GM18507 (cell line): ENCODE measurements at regions not wholly inside any gene's neighbourhood (a gene's known extent, or its start where the extent isn't known, plus 50 kb on each side); places are given as distances from the start of the nearest gene placed in this dataset.

Experiments used
- DNase-seq: peaks from one replicate; pipeline ENCODE4 v3.0.0; 2011; ENCODE audit warnings: low read depth; ENCODE audit not compliant: insufficient read length; ENCODE audit errors: extremely low spot score
- FAIRE-seq: peaks from 2 replicates; lab custom pipeline; 2011; peaks lifted over from hg19 to GRCh38; lab: Jason Lieb, UNC

DNA sequence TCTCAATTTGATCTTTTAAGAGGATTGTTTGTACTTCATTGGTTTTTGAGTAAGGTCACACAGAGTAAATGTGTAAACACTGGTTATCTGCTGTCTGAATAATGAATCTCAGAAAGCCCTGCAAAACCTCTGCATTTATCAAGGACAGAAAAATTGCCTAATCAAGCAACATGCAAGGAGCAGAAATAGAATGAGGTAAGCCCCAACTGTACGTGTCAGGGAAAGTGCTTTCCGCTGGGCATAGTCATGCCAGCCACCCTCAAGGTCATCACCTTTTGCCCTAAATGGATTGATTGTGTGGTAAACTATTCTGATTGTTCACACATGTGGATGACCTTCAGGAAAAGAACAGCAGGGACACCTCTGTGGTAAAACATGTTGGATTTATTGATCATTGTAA, 376.9 kb upstream of the KCNN2 start:
- no peak for DNase-seq
- no peak for FAIRE-seq

DNA sequence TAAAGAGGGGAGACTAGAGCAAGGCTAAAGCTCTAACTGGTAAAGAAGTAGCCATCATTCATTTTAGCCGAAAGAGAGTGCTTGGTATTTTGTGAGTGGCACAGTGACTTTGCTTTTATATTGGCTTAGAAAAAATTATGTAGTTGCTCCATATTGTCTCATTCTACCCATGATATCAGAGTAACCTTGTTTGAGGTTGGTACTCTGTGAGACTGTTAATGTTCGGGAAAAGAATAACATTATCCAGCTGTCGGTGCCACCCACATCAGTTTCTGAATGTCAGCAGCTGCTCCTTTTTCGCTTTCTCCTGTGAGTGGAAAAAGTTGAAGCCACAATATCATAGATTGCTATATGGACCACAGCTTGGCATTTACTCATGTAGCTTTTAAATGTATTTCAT, 376.4 kb upstream of the KCNN2 start:
- DNase-seq (no peak), FAIRE-seq (no peak)

DNA sequence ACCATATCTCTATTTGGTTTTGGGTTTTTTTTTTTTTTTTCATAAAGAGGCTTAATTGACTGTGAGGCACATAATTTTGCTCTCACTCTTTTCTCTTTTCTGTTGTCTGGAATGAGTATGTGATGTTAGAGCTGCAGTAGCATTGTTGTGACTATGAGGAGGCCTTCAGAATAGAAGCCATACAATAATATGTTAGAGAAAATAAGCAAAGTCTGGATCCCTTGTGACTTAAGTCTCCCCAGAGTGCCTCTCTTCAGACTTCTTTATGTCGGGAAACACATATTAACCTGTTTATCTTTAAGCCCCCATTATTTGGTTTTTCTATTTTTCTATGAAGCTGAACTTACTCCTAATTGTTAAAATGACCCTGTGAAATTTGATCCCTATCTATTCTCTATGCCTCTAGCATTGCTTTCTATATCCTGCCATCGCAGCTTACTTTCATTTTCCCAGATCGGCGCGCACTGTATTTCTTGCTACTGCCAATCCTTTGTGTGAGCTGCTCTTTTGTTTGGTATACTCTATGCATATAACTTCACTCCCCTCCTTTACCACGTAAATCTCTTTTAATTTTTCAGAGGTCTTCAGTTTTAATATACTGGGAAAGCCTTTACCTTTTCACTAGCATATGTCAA, 372.5 kb upstream of the KCNN2 start:
- FAIRE-seq (no peak), DNase-seq (no peak)

DNA sequence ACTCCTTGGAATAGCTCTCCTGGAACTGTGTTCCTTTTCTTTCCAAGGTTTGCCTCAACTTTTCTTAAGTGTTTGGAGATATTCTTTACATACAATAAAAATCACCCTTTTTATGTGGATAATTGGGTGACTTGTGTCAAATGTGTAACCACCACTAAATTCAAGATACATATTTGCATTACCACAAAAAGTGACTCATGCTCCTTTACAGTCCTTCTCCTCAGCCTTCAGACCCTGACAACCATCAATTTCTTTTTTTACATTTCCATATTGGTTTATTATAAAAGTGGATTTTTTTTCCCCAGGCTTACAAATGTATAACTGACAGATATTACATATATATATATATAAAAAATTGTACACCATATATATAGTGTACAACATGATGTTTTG, 372.0 kb upstream of the KCNN2 start:
- DNase-seq (no peak), FAIRE-seq (no peak)

DNA sequence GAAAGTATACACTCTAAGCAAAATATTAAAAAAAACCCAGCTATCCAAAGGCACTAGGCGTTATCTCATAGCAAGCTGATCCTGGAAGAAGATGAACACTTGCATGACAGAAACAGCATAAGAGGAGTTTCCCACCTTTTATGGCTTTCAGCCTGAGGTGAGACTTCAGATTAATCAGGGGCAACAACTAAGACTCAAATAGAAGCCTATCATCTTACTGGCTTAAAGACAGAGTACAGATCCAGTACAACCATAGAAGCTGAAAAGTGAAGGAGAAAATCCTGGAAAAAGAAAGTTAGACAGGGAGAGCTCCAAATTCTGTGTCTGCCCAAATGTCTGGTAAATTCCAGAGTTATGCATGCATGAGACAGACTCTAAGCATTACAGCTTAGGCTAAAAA, 360.8 kb upstream of the KCNN2 start:
- DNase-seq: no peak
- FAIRE-seq: no peak

DNA sequence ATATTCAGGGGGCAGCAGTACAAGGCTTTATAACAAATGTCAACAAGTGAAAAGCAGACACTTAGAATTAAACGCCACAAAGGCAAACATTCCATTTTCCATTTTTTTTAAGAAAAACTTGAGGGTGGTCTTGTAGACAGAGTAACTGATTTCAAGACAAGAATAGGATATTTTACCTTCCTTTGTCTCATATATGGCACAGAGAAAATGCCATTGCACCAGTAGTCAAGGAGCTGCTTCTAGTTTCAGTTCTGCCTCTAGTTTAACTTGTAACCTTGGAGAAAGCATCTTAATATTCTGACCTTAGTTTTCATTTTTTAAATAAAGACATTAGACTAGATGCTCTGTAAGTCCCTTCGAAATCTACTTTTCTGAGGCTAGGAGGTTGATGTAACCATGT, 355.3 kb upstream of the KCNN2 start:
- no peak for DNase-seq
- FAIRE-seq: no peak

DNA sequence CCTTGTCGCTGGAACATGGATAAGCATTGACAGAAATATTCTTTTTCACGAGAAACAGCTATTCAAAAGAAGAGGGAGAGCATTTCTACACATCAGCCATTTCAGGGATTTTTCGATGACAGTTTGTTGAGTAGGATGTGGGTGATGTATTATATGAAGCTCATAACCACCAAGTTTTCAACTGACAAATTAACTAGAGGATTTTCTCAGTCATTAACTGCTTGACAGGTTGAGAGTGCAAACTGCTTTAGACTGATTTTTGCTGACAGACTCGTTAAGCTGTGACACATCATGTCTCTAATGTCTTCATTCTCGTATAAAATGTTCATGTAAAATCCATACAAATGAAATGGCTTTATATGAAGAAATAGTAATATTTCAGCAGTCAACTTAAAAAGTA, 354.2 kb upstream of the KCNN2 start:
- no peak for FAIRE-seq
- DNase-seq: no peak

DNA sequence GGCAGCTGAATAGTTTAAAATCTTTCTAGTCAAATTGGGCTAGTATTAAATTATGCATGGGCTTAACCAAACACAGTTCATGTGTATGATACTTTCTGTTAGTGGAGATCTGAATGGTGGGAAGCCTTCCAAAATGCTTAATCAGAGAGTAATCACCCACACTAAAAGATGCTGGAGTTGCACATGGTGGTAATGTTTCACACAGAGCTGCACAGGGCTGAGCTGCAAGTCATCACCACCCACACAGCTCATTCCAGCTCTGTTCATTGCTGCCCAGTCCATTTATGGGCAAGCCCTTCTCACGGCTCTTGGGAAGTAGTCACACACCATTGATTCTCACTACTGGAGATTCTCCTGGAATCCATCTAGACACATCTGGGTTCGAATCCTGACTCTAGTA, 351.5 kb upstream of the KCNN2 start:
- FAIRE-seq: no peak
- DNase-seq: no peak

DNA sequence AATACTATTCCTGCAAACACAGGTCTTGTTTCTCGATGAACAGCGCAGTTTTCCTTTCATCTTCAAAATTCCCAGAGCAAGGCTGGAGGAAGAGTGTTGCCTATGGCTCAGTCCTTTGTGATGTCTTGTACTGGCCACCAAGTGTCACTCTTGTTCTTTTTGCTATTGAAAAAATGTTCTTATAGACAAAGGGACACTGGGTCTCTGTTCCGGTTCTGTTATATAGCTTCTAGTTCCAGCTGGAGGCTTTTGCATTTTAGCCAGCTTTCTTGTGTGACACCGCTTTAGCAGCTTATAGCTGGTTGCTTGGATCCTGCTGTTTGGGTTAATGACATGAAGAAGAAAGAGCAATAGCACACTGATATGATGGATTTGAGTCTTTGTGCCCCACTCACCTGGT, 343.7 kb upstream of the KCNN2 start:
- DNase-seq: no peak
- FAIRE-seq: no peak

DNA sequence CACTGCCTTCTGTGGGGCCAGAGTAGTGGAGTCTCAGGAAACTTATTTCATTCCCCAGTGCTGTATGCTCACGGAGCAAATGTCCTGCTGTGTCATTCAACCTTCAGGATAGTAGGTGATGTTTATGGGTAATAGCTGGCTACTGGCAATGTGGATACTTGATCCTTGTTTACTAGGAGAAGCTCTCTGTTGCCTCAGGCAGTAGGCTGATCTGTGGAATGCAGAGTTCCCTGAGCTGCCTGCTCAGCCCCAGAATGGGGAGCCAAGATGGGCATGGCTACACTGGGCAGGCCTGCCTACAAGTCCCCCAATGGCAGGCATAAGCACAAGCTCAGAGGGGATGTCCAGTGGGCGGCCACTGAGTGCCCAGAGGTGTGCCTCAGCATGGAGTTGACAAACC, 323.1 kb upstream of the KCNN2 start:
- DNase-seq (no peak), FAIRE-seq (no peak)

DNA sequence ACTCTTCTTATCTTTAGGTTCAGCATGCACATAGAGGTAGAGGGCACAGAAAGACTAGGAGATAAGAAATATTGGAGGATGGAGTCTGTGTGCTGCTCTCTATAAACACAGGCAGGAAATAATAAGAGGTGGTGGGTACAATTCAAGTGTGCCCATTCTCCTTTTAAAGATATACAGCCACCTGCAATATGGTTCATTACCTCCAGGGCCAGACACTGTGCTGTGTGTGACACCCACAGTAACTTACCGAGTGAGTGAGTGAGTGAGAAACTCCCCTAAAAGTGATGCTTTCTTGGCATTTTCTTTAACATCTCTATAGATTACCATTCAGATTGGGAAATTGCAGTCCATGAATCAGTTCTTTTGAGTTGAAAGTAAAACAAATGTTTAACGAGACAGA, 311.8 kb upstream of the KCNN2 start:
- FAIRE-seq: no peak

DNA sequence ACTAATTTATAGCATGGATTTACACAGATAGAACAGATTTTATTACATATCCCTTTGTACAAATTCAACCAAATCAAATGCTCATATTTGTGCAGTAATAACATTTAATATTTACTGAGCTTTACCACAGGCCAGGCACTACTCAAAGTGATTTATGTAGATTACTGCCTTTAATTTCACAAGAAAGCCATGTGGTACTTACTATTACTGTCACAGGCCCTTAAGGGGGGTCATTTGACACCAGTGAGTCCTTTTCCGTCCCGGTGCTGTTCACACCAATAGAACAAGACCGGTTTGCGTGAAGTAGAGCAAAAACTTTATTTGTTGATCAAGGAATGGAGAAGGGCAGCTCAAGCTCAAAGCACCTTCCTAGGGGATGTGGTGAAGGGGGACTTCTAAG, 308.5 kb upstream of the KCNN2 start:
- DNase-seq (no peak), FAIRE-seq (no peak)

More for the DNA sequence above, 311.8 kb upstream of the KCNN2 start:
- DNase-seq: no peak

DNA sequence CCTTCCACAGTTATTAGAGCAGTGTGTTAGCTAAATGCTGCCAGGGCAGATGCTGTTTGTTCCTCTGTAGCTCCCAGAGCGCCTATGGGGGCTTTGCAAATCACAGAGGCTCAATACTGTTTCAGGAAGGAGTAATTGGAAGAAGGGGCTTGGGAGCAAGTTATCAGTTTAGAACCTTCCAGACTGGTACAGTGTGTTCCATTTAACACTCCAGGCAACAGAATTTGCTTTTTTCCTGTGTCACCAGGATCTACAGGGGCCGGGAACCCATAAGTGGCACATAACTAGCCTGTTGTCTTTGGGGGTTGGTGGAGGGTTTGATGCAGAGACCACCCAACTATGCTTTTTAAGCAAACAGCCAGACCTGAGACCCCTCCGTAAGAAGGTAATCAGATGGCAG, 307.3 kb upstream of the KCNN2 start:
- no peak for DNase-seq
- no peak for FAIRE-seq

DNA sequence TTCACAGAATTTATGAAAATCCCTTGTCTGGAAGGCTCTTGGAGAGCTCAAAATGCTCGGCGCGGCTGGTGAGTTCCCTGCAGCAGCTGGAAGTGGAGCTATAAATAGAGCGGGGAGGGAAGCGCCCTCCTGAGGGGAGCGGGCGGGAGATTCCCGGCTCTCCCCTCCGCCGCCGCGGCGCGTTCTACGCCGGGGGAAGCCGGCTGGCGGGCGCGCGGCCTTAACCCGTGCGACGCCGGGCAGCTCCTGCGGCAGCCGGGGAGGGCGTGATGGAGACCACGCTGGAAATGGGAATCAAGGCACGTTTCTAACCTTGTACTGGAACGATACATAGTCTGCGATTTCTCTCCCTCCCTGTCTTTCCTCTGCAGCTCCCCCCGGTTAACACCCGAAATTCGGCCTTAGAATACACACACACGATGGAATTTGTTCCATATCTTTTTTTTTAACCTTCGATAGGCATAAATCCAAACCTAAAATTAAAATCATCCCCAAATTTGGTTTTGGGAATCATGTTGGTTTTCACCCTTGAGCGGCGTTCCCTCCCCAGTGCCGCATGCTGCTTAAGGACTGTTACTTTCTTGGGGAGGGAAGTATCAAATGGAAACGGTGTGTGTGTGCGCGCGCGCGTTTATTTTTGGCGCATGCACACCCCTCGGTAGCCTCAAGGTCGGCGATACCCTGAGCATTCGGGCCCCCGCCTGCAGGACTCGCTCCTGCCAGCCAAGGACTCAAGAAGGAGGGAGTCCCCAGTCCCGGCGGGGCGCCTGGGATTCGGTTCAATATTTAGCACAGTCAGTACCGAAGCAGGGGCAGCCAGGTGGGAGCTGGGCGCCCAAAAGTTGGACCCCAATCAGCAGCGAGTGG, 306.3 kb upstream of the KCNN2 start:
- FAIRE-seq (no peak), DNase-seq (no peak)

DNA sequence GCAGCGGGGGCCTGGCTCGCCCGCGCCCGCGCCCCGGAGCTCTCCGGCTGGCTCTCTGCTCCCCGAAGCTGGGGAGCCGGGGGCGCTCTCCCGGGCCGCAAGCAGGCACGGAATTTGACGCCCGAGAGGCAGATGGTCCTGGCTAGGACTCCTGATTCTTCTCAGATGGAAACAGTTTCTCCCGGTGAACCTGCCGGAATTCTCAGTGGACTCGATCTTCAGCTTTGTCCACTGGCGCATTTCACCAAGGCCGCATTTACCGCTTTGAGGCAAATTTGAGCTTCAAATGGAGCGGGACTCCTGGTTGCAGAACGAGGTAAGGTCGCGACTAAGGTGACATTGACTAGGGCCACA, 305.7 kb upstream of the KCNN2 start:
- no peak for DNase-seq
- FAIRE-seq: no peak

DNA sequence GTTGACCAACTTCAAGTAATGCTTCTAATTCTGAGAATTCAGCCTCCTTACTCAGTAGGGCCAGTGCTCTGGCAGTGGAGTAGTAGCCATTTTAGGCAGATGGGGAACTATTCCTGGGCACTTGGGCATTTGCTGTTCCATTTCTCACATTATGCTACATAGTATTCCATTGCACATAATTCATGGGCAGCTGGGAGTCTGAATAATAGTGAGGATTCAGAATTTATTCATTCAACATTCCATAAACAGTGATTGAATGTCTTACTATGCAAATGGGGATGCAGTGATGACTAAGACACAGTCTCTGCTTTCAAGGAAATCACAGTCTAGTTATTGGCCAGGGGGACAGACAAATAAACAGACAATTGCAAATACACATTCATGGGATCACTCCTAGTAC, 301.0 kb upstream of the KCNN2 start:
- FAIRE-seq: no peak

DNA sequence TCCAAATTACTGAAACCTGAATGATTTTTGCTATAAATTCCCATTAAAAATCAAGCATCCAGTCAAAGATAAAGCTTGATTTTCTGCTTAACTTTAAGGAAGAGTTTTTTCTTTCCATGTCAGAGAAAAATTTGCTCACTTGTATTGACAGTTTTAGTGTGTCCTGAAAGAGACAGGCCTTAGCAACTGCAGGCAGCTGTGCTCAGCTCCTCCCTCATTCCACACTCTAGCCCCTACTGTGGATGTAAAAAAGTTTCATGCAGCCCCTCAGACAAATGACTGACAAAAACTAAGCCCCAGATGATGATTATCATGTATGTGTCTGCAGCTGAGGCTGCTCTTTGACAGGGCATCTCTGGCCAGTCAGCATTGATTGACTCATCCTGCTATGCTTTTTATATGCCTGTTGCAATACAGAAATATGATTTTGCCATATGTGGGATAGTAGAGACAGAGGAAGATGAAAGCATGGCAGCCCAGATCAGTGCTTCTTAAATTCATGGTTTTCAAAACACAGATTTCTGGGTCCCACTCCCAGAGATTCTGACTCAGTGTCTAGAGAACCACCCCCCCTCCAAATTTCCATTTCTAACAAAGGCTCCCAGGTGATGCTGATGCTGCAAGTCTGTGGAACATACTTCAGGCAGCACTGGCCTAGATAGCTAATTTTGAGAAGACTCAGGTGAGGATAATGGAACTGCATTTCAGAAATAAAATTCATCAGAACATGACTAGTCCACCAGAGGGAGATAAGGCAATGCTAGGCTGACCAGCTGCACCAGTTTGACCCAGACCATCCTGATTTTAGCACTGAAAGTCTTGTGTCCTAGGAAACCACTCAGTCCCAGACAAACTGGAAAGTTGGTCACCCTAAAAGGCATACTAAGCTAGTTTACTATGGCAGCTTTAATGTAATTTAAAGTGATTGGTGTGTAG, 298.7 kb upstream of the KCNN2 start:
- no peak for DNase-seq
- FAIRE-seq: no peak

More for the DNA sequence above, 301.0 kb upstream of the KCNN2 start:
- no peak for DNase-seq

DNA sequence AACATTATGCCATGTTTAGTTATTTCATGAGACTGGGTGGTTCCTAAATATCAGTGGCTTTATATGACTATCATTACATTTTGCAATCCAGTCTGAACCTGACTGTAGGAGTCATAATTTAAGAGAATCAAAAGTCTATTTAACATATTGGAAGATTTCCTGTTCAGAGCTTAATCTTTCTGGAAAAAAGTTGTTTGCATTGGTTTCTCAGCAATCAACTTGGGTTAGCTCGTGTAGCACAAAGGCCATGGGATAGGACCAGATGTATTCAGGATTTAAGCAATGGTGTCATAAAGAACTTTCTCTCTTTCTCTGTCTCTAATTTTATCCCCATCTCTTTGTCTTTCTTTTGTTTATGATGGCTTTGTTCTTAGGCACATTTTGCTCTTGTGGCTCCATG, 296.0 kb upstream of the KCNN2 start:
- DNase-seq (no peak), FAIRE-seq (no peak)

DNA sequence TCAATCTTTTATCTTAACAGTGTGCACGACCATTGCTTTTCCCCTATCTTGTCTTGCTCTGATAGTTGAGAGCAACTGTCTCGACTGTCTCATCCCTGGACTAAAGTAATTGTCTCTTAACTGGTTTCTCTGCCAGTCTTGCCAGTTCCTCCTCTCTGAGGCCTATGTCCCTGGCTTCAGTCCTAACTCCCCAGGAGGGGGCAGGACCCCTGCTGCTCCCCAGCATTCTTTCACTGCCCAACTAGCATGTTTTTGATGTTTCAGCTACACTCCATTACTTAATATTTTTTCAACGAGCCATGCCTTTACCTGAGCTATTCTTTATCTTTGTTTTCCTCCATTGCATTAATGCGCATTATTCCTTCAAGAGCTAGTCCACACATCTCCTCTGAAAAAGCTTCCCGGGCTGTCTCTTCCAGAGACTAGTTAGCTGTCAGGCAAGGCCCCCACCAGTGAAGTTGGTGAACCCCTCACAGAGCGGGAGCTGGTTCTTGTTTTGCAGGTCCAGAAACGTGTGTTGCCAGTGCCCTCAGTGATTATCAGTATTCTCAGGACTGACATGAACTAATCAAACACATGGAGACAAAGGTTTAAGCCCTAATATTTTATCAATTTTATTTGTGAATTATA, 291.7 kb upstream of the KCNN2 start:
- no peak for DNase-seq
- FAIRE-seq: no peak

DNA sequence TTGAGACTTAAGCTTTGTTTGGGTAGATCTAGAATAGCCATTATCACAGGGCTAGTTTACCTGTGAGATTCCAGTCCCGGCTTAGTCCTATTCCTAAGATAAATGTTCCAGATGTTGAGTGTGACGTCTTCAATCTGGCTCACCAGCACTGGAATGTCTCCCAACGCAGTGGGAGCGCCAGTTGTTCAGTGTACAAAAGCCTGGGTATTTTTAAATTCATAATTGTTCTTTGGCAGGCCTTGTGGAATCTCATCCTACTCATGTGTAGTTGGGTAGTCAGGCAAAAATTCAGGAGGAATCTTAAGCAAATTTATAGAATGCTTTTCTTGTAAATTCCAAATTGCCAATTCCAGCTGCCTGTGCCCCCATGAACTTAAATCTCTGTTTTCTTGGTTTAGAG, 272.6 kb upstream of the KCNN2 start:
- FAIRE-seq (no peak), DNase-seq (no peak)
